Effector memory CD8-positive, alpha-beta T cell (primary cell): ENCODE measurements at regions not wholly inside any gene's neighbourhood (a gene's known extent, or its start where the extent isn't known, plus 50 kb on each side); places are given as distances from the start of the nearest gene placed in this dataset.

ENCODE experiments used
- ATAC-seq: fragments of 150-1000 bp; cut with Tn5 transposase; replicated peaks from 2 replicates; pipeline ENCODE4 v1.10.0; 2021; ENCODE audit warnings: mild to moderate bottlenecking, moderate library complexity
- DNase-seq, 3 experiments: peaks; one replicate each; pipeline ENCODE4 v3.0.0; 2021
- H3K27ac Mint-ChIP-seq, 2 donors: one replicate each; pipeline ENCODE4 v1.8.0; 2022; ENCODE audit warnings: mild to moderate bottlenecking in 2 of 2, mixed read lengths in 2 of 2, moderate library complexity in 2 of 2
- H3K27me3 Mint-ChIP-seq, 2 donors: one replicate each; pipeline ENCODE4 v1.8.0; 2022; ENCODE audit warnings: mixed read lengths in 2 of 2
- H3K36me3 Mint-ChIP-seq: one replicate; pipeline ENCODE4 v1.8.0; 2022; ENCODE audit warnings: mild to moderate bottlenecking, moderate library complexity, mixed read lengths; ENCODE audit not compliant: insufficient read depth
- H3K4me1 Mint-ChIP-seq, 2 donors: one replicate each; pipeline ENCODE4 v1.8.0; 2022; ENCODE audit warnings: low read depth in 2 of 2, mixed read lengths in 2 of 2
- H3K4me3 Mint-ChIP-seq, 2 donors: one replicate each; pipeline ENCODE4 v1.8.0; 2022; ENCODE audit warnings: mild to moderate bottlenecking in 2 of 2, mixed read lengths in 2 of 2, moderate library complexity in 2 of 2
- H3K9me3 Mint-ChIP-seq, 2 donors: one replicate each; pipeline ENCODE4 v1.8.0; 2022; ENCODE audit warnings: mixed read lengths in 2 of 2

- H3K4me3 Mint-ChIP-seq: no peak overlapping the region
- peaks cover 0 to 8% of the 10 kb centered on the region in 2 donors for H3K9me3 Mint-ChIP-seq
- H3K27ac Mint-ChIP-seq: no peak overlapping the region
- H3K27me3 Mint-ChIP-seq: no peaks in the 10 kb centered on the region
- peaks cover 0 to 2% of the 10 kb centered on the region in 2 donors for H3K4me1 Mint-ChIP-seq
- peaks cover 2% of the 10 kb centered on the region for H3K36me3 Mint-ChIP-seq
- ATAC-seq (no peak), DNase-seq (no peak)
Measured at GRCh38 chr10:3413937-3414666, 241.5 kb upstream of the PITRM1 start.

- H3K27me3 Mint-ChIP-seq: peaks cover 0 to 4% of the 10 kb centered on the region in 2 donors
- H3K9me3 Mint-ChIP-seq: peaks cover 0 to 8% of the 10 kb centered on the region in 2 donors
- H3K4me3 Mint-ChIP-seq: no peak overlapping the region
- H3K4me1 Mint-ChIP-seq: peaks cover 3 to 5% of the 10 kb centered on the region in 2 donors
- DNase-seq (no peak), ATAC-seq (no peak)
- peaks cover 2% of the 10 kb centered on the region for H3K36me3 Mint-ChIP-seq
- peak overlapping the region in 1 of 2 donors; percentile 89 for H3K27ac Mint-ChIP-seq
Measured at GRCh38 chr10:3412646-3413045, 240.1 kb upstream of the PITRM1 start.

- no peak for ATAC-seq
- no peak for DNase-seq
- Mint-ChIP-seq H3K27me3 (peaks cover 0 to 9% of the 10 kb centered on the region in 2 donors), H3K36me3 (peaks cover 2% of the 10 kb centered on the region), H3K27ac (peak overlapping the region in 1 of 2 donors; percentile 89), H3K4me3 (no peak overlapping the region), H3K9me3 (peaks cover 0 to 8% of the 10 kb centered on the region in 2 donors), H3K4me1 (peaks cover 5 to 6% of the 10 kb centered on the region in 2 donors)
Measured at GRCh38 chr10:3412071-3412582, 239.5 kb upstream of the PITRM1 start.

GRCh38 chr10:3411044-3411443 lies 238.5 kb upstream of the PITRM1 start:
- no peak for ATAC-seq
- no peak for DNase-seq
- Mint-ChIP-seq H3K36me3 (peaks cover 2% of the 10 kb centered on the region), H3K4me1 (peaks cover 5 to 6% of the 10 kb centered on the region in 2 donors), H3K27ac (peak overlapping the region in 1 of 2 donors; percentile 1), H3K9me3 (peaks cover 0 to 8% of the 10 kb centered on the region in 2 donors), H3K27me3 (peaks cover 0 to 19% of the 10 kb centered on the region in 2 donors), H3K4me3 (no peak overlapping the region)

GRCh38 chr10:3409928-3410327 lies 237.3 kb upstream of the PITRM1 start:
- ATAC-seq (no peak), DNase-seq (no peak)
- Mint-ChIP-seq H3K36me3 (no peaks in the 10 kb centered on the region), H3K4me3 (no peak overlapping the region), H3K4me1 (peaks cover 5 to 6% of the 10 kb centered on the region in 2 donors), H3K27me3 (peaks cover 0 to 25% of the 10 kb centered on the region in 2 donors), H3K9me3 (peaks cover 0 to 8% of the 10 kb centered on the region in 2 donors), H3K27ac (no peak overlapping the region)

GRCh38 chr10:3408603-3409365 lies 236.2 kb upstream of the PITRM1 start:
- Mint-ChIP-seq H3K36me3 (no peaks in the 10 kb centered on the region), H3K9me3 (peaks cover 0 to 8% of the 10 kb centered on the region in 2 donors), H3K27ac (peak overlapping the region in 1 of 2 donors; percentile 15), H3K4me3 (no peak overlapping the region), H3K4me1 (peaks cover 4 to 5% of the 10 kb centered on the region in 2 donors), H3K27me3 (peaks cover 0 to 25% of the 10 kb centered on the region in 2 donors)
- ATAC-seq (no peak), DNase-seq (no peak)

GRCh38 chr10:3407208-3407607 lies 234.6 kb upstream of the PITRM1 start:
- peaks cover 4 to 5% of the 10 kb centered on the region in 2 donors for H3K4me1 Mint-ChIP-seq
- H3K27ac Mint-ChIP-seq: no peak overlapping the region
- ATAC-seq: no peak
- no peaks in the 10 kb centered on the region for H3K36me3 Mint-ChIP-seq
- no peak overlapping the region for H3K4me3 Mint-ChIP-seq
- peaks cover 0 to 8% of the 10 kb centered on the region in 2 donors for H3K9me3 Mint-ChIP-seq
- DNase-seq: no peak
- H3K27me3 Mint-ChIP-seq: peaks cover 0 to 25% of the 10 kb centered on the region in 2 donors

GRCh38 chr10:3406556-3406955 lies 234.0 kb upstream of the PITRM1 start:
- peaks cover 0 to 25% of the 10 kb centered on the region in 2 donors for H3K27me3 Mint-ChIP-seq
- DNase-seq: no peak

GRCh38 chr10:3404381-3404780 lies 231.8 kb upstream of the PITRM1 start:
- ATAC-seq (no peak), DNase-seq (no peak)
- H3K36me3 Mint-ChIP-seq: no peaks in the 10 kb centered on the region
- H3K27ac Mint-ChIP-seq: no peak overlapping the region
- H3K9me3 Mint-ChIP-seq: no peaks in the 10 kb centered on the region
- peaks cover 4 to 5% of the 10 kb centered on the region in 2 donors for H3K4me1 Mint-ChIP-seq
- H3K27me3 Mint-ChIP-seq: peaks cover 0 to 25% of the 10 kb centered on the region in 2 donors
- H3K4me3 Mint-ChIP-seq: no peak overlapping the region

More at GRCh38 chr10:3406556-3406955, 234.0 kb upstream of the PITRM1 start:
- ATAC-seq: no peak
- Mint-ChIP-seq H3K36me3 (no peaks in the 10 kb centered on the region), H3K4me1 (peaks cover 4 to 5% of the 10 kb centered on the region in 2 donors), H3K4me3 (no peak overlapping the region), H3K9me3 (peaks cover 0 to 8% of the 10 kb centered on the region in 2 donors), H3K27ac (no peak overlapping the region)

- Mint-ChIP-seq H3K27ac (no peak overlapping the region), H3K36me3 (no peaks in the 10 kb centered on the region), H3K9me3 (no peaks in the 10 kb centered on the region), H3K4me3 (no peak overlapping the region), H3K4me1 (peaks cover 0 to 1% of the 10 kb centered on the region in 2 donors), H3K27me3 (peaks cover 9 to 30% of the 10 kb centered on the region in 2 donors)
- no peak for ATAC-seq
- DNase-seq: no peak
Measured at GRCh38 chr10:3402187-3402751, 229.7 kb upstream of the PITRM1 start.

- Mint-ChIP-seq H3K36me3 (no peaks in the 10 kb centered on the region), H3K9me3 (no peaks in the 10 kb centered on the region), H3K27ac (no peak overlapping the region), H3K27me3 (peaks cover 12 to 30% of the 10 kb centered on the region in 2 donors), H3K4me1 (peaks cover 0 to 4% of the 10 kb centered on the region in 2 donors), H3K4me3 (no peak overlapping the region)
- ATAC-seq (no peak), DNase-seq (no peak)
Measured at GRCh38 chr10:3401491-3401938, 228.9 kb upstream of the PITRM1 start.

- Mint-ChIP-seq H3K27ac (no peak overlapping the region), H3K4me1 (peaks cover 0 to 4% of the 10 kb centered on the region in 2 donors), H3K27me3 (peaks cover 12 to 26% of the 10 kb centered on the region in 2 donors), H3K36me3 (no peaks in the 10 kb centered on the region), H3K9me3 (no peaks in the 10 kb centered on the region), H3K4me3 (no peak overlapping the region)
- ATAC-seq: no peak
- DNase-seq: no peak
Measured at GRCh38 chr10:3400348-3400747, 227.8 kb upstream of the PITRM1 start.

- ATAC-seq (no peak), DNase-seq (no peak)
- Mint-ChIP-seq H3K27ac (no peak overlapping the region), H3K4me1 (peaks cover 0 to 4% of the 10 kb centered on the region in 2 donors), H3K36me3 (no peaks in the 10 kb centered on the region), H3K27me3 (peaks cover 12 to 29% of the 10 kb centered on the region in 2 donors), H3K4me3 (no peak overlapping the region), H3K9me3 (no peaks in the 10 kb centered on the region)
Measured at GRCh38 chr10:3399756-3400155, 227.2 kb upstream of the PITRM1 start.
